Ovary (tissue), 7 donors: ENCODE measurements at regions not wholly inside any gene's neighbourhood (a gene's known extent, or its start where the extent isn't known, plus 50 kb on each side); places are given as distances from the start of the nearest gene placed in this dataset.

Source experiments
- DNase-seq, 5 donors: peaks; one replicate each; pipeline ENCODE4 v3.0.0-alpha.2; 2019 to 2020
- H3K27ac ChIP-seq, 2 donors: fragments of 200-600 bp; one replicate each; pipeline versions ENCODE4 v1.5.1 to v1.8.0; 2019 to 2022
- H3K27me3 ChIP-seq: fragments of 200-600 bp; one replicate; pipeline ENCODE4 v1.8.0; 2022
- H3K36me3 ChIP-seq: fragments of 200-600 bp; sonication (generic); one replicate; pipeline ENCODE4 v1.5.1; 2019
- H3K4me1 ChIP-seq: one replicate; pipeline ENCODE4 v1.8.1; 2013; ENCODE audit warnings: mild to moderate bottlenecking, moderate library complexity; ENCODE audit not compliant: insufficient read depth
- H3K4me3 ChIP-seq: fragments of 200-600 bp; sonication (generic); one replicate; pipeline ENCODE4 v1.5.1; 2017
- H3K9me3 ChIP-seq, 2 donors: fragments of 200-600 bp in 1 of 2; sonication (generic) in 1 of 2; one replicate each; pipeline versions ENCODE4 v1.5.1 to v1.8.1; 2013 to 2019; ENCODE audit warnings: mild to moderate bottlenecking in 1 of 2, moderate library complexity in 1 of 2
- CTCF ChIP-seq, 3 donors: fragments of 450-650 bp in 2 of 3; fragments of 200-600 bp in 1 of 3; IDR thresholded peaks; one replicate each; pipeline versions ENCODE4 v1.5.1 to v1.8.0; 2016 to 2022; ENCODE audit warnings: antibody characterized with exemption in 3 of 3, mild to moderate bottlenecking in 1 of 3
- EP300 ChIP-seq: sonication (generic); formaldehyde crosslinking; IDR thresholded peaks from one replicate; pipeline ENCODE4 v1.6.1; 2017; ENCODE audit warnings: antibody characterized with exemption
- POLR2A ChIP-seq: fragments of 450-650 bp; IDR thresholded peaks from one replicate; pipeline ENCODE4 v1.6.1; 2017; ENCODE audit warnings: antibody characterized with exemption, mild to moderate bottlenecking, moderate library complexity
- WGBS, 3 donors: extraction: QIAGEN DNeasy Blood & Tissue Kit in 1 of 3; methylation state at CpG; one replicate each; pipeline versions ENCODE4 v1.1.5 to v1.1.7; 2013 to 2017; 5-methylcytosine and 5-hydroxymethylcytosine counted together
- intact Hi-C, 4 donors: fragments of 100-400 bp; cut with DNase I; formaldehyde crosslinking; loops; one replicate each; pipeline versions ENCODE4 v1.11.0 to v1.15.1; 2022 to 2023
- donor health status: DM: no; HTN: no; CAD: no; lungs with moderate emphysema.
- donor health status: DM: no; HTN: no; CAD: no.
- donor health status: Bipolar disorder and iron deficiency.
- donor health status: DM: no; HTN: no; CAD: no.
- donor health status: DM: yes; HTN: yes; CAD: no.

- H3K4me1 ChIP-seq = peaks cover 15% of the 10 kb centered on the region
- TF ChIP-seq EP300 (no peak), CTCF (IDR thresholded peaks at IDR 0.05) (no peak), POLR2A (no peak)
- peaks cover 0 to 4% of the 10 kb centered on the region in 2 donors for H3K9me3 ChIP-seq
- intact Hi-C loops = loop anchor here in 1 of 4 donors (10.0 kb wide), 1 partner anchor 104 kb away; no protein-coding TSS in a partner anchor
- 91 to 96% (median 94%) methylated on average over 15 of the region's 15 CpGs for whole genome bisulfite sequencing, 3 donors
- H3K36me3 ChIP-seq = no peaks in the 10 kb centered on the region
- no peak for DNase-seq
- no peak overlapping the region for H3K27ac ChIP-seq
- H3K27me3 ChIP-seq = no peaks in the 10 kb centered on the region
- no peak overlapping the region for H3K4me3 ChIP-seq
Observed at GRCh38 chr6:169938731-169939130, 187.3 kb downstream of the ERMARD start.

- no peak overlapping the region for H3K4me3 ChIP-seq
- 84 to 92% (median 90%) methylated on average over 14 of the region's 14 CpGs for WGBS, 3 donors
- no peak overlapping the region for H3K27ac ChIP-seq
- H3K9me3 ChIP-seq = no peaks in the 10 kb centered on the region
- H3K4me1 ChIP-seq = peaks cover 18% of the 10 kb centered on the region
- DNase-seq = no peak
- no peaks in the 10 kb centered on the region for H3K27me3 ChIP-seq
- intact Hi-C loops = loop anchor here in 1 of 4 donors (10.0 kb wide), 1 partner anchor 103 kb away; no protein-coding TSS in a partner anchor
- no peak for TF ChIP-seq POLR2A
- no peak for TF ChIP-seq CTCF (IDR thresholded peaks at IDR 0.05)
- no peak for TF ChIP-seq EP300
- no peaks in the 10 kb centered on the region for H3K36me3 ChIP-seq
Observed at GRCh38 chr6:169938262-169938701, 186.9 kb downstream of the ERMARD start.

- Histone ChIP-seq H3K36me3 (no peaks in the 10 kb centered on the region), H3K4me3 (no peak overlapping the region), H3K4me1 (peaks cover 18% of the 10 kb centered on the region), H3K9me3 (no peaks in the 10 kb centered on the region), H3K27ac (no peak overlapping the region), H3K27me3 (no peaks in the 10 kb centered on the region)
- intact Hi-C loops = loop anchor here in 1 of 4 donors (10.0 kb wide), 1 partner anchor 103 kb away; no protein-coding TSS in a partner anchor
- TF ChIP-seq POLR2A (no peak), EP300 (no peak), CTCF (IDR thresholded peaks at IDR 0.05) (no peak)
- 86 to 92% (median 87%) methylated on average over 23 of the region's 23 CpGs for WGBS, 3 donors
- no peak for DNase-seq
Observed at GRCh38 chr6:169937389-169938261, 186.2 kb downstream of the ERMARD start.

- Histone ChIP-seq H3K4me1 (peaks cover 18% of the 10 kb centered on the region), H3K27ac (no peak overlapping the region), H3K36me3 (no peaks in the 10 kb centered on the region), H3K27me3 (no peaks in the 10 kb centered on the region), H3K4me3 (no peak overlapping the region), H3K9me3 (no peaks in the 10 kb centered on the region)
- no peak for DNase-seq
- intact Hi-C loops = loop anchor here in 1 of 4 donors (10.0 kb wide), 1 partner anchor 102 kb away; no protein-coding TSS in a partner anchor
- 83 to 89% (median 85%) methylated on average over 33 to 34 of the region's 34 CpGs for WGBS, 3 donors
- TF ChIP-seq CTCF (IDR thresholded peaks at IDR 0.05) = no peak
- TF ChIP-seq POLR2A = no peak
- TF ChIP-seq EP300 = no peak
Observed at GRCh38 chr6:169936355-169936975, 185.0 kb downstream of the ERMARD start.
